Coronary artery (tissue), 2 donors: ENCODE measurements at regions not wholly inside any gene's neighbourhood (a gene's known extent, or its start where the extent isn't known, plus 50 kb on each side); places are given as distances from the start of the nearest gene placed in this dataset.
A peak's percentile ranks its signal among the peaks of the same experiment; 100 is the strongest.

Experiments
- DNase-seq: peaks from one replicate; pipeline ENCODE4 v3.0.0-alpha.2; 2017; ENCODE audit warnings: low spot score
- H3K27ac ChIP-seq, 2 donors: fragments of 200-600 bp; sonication (generic); one replicate each; pipeline ENCODE4 v1.5.1; 2016 to 2019
- H3K4me3 ChIP-seq: fragments of 200-600 bp; sonication (generic); 2 replicates; pipeline ENCODE4 v1.5.1; 2016; ENCODE audit warnings: mild to moderate bottlenecking, moderate library complexity
- TF ChIP-seq, protein P1 (sequence below): fragments of 200-600 bp; sonication (generic); IDR thresholded peaks from one replicate; pipeline ENCODE4 v1.5.1; 2019; ENCODE audit warnings: antibody characterized with exemption

DNA sequence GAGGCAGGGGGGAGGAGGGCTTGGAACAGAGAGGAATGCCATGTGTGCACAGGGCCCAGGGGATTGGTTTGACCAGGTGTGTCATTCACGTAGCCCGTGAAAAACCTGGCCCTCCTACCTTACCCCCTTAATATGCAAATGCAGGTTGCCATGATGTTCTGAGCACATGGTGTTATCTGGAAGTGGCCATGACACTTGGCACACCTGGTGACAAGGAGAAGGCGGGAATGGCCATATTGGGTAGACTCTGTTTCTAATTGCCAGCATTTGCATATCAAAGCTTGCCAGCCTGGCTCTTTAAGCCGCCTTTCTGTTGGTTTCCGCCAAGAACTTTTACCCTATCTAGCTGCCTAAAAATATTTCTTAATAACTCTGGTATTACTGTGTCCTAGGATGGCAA, 202.1 kb upstream of the DPH6 start:
- no peak for DNase-seq
- Histone ChIP-seq H3K4me3 (no peak overlapping the region), H3K27ac (no peak overlapping the region)
- TF ChIP-seq, protein P1, sequence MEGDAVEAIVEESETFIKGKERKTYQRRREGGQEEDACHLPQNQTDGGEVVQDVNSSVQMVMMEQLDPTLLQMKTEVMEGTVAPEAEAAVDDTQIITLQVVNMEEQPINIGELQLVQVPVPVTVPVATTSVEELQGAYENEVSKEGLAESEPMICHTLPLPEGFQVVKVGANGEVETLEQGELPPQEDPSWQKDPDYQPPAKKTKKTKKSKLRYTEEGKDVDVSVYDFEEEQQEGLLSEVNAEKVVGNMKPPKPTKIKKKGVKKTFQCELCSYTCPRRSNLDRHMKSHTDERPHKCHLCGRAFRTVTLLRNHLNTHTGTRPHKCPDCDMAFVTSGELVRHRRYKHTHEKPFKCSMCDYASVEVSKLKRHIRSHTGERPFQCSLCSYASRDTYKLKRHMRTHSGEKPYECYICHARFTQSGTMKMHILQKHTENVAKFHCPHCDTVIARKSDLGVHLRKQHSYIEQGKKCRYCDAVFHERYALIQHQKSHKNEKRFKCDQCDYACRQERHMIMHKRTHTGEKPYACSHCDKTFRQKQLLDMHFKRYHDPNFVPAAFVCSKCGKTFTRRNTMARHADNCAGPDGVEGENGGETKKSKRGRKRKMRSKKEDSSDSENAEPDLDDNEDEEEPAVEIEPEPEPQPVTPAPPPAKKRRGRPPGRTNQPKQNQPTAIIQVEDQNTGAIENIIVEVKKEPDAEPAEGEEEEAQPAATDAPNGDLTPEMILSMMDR, result no peak

DNA sequence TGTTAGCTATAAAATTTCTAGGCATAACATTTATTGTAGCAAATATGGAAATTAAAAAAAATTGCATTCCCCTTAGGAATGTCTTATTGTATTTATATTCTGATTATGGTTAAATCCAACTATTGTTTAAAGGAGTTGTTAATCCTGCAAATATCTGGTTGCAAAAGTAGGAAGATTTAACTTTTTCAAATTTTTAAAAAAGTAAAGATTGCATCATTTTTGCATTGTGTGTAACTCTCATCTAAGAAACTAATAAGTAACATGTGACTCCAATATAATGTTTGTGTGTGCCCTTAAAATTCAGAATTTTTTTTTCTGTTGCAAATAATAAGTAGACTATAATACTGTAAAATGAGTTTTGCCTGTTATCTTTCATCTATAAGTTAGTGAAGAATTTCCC, 204.1 kb upstream of the DPH6 start:
- H3K27ac ChIP-seq, result no peak overlapping the region
- DNase-seq, result no peak
- TF ChIP-seq, protein P1, result no peak
- no peak overlapping the region for H3K4me3 ChIP-seq

DNA sequence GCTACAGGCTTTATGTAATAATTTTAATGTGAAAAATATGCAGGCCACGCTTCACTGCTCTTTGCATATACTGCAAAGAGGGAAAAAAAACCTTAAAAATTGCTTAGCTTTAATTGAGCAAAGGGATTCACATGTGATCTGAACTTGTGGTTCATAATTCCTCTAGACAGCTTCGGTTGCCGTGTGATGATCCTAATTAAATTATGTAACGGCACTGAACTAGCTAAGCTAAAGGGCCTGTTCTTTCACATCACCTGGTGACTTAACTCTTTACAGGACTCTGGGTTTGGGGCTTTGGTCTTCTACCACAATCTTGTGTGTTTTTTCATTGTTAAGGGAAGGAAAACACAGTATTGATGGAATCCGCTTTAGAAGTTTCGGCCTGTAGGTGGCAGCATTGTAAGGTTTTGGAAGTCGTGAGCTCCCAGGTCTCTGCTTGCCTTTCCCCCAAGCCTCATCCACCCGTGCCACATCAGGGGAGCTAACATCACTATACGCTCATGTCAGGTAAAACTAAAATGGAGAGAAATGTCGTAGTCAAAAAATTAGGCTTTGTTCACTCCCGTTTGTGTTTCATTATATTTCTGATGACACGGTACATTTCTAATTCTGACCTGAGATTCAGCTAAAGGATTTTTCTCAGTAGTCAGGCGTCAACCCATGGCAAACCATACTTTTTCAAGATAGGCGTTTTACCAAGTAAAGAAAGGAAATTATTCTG, 205.6 kb upstream of the DPH6 start:
- DNase-seq, result no peak
- Histone ChIP-seq H3K4me3 (peak overlapping the region; percentile 20), H3K27ac (no peak overlapping the region)
- TF ChIP-seq, protein P1, result peak; percentile 60

DNA sequence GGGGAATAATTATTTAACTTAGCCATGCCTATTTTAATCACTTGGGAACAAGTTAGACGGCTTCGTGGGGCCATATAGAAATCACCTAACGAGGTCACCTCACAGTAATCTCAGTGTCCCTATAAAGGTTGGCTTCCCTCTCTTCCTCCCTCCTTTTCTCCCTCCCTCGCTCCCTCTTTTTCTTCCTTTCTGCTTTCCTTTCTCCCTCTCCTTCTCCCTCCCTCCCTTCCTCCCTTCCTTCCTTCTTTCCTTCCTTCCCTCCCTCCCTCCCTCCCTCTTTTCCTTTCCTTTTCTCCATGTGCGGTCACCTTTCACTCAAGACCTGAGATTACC, 206.1 kb upstream of the DPH6 start:
- no peak for DNase-seq
- no peak overlapping the region for H3K4me3 ChIP-seq
- TF ChIP-seq, protein P1, result no peak
- H3K27ac ChIP-seq, result no peak overlapping the region

DNA sequence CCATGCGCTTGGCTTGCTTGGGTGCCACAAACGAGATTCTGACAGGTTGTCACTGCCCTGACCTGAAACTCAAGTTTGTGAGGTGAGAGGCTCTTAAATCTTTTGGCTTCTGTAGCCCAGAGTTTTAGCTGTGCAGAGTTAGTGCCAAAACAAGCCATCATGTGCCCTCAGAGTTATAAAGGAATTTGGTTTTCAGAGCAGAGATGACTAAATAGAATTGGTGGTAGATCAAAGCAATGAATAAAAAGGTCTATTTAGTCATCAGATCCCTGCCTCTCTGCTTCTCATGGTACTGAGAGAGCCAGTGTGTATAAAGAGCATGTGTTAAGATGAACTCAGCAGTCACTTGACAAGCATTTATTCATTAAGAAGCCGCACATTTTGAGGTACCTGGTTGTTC, 207.5 kb upstream of the DPH6 start:
- TF ChIP-seq, protein P1, result no peak
- Histone ChIP-seq H3K27ac (peak overlapping the region; percentile 17 to 31), H3K4me3 (no peak overlapping the region)
- DNase-seq, result no peak

DNA sequence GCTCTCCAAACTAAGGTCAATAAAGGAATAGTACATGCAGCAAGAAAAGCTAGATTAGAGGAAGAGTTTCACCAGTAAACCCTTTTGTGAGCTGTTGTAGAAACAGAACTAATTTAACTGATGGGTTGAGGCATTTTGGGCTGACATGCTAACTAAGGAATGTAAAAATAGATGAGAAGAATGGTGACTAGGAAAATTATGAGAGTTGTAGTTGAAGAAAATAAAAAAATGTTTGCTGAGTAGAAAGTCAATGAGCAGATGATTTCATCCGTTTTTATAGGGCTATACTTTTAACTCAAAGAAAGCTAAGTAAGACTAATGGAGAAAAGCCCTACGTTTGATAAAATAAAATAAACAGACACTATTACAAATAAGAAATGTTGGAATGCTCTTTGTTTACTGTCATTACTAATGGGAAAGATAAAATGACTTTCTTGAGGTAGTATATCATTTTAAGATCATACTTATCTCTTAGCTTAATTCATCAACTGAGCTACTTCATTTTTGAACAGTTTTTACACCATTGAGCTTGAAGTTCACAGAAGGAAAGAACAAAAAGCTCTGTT, 209.4 kb upstream of the DPH6 start:
- no peak overlapping the region for H3K27ac ChIP-seq
- DNase-seq, result no peak
- TF ChIP-seq, protein P1, result no peak
- H3K4me3 ChIP-seq, result no peak overlapping the region

DNA sequence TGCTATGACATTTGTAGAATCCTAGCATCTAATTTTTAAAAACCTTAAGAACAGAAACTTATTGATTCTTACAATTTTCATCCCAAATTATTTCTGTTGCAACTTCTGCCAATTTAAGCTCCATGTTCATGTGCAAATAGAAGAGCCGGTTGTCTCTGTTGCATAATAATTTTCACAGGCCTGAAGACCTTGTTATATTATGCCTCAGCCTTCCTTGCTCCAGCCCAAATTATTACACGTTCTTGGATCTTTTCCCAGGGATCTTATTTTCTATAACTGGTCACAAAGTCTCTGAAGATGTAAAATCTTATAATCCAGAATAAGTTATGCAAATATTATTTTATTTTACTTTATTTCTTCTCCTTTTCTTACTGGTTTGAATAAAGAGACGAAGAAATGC, 210.7 kb upstream of the DPH6 start:
- Histone ChIP-seq H3K27ac (no peak overlapping the region), H3K4me3 (no peak overlapping the region)
- TF ChIP-seq, protein P1, result no peak
- no peak for DNase-seq
